H9 (cell line): ENCODE measurements at regions not wholly inside any gene's neighbourhood (a gene's known extent, or its start where the extent isn't known, plus 50 kb on each side); places are given as distances from the start of the nearest gene placed in this dataset.

ENCODE experiments used
- DNase-seq: peaks from one replicate; pipeline ENCODE4 v3.0.0-alpha.2; 2017
- H2AFZ ChIP-seq: one replicate; pipeline ENCODE4 v1.6.1; 2013; ENCODE audit warnings: mild to moderate bottlenecking, low read length, control low read depth, moderate library complexity
- H2AK5ac ChIP-seq: 2 replicates; pipeline ENCODE4 v1.6.1; 2013; ENCODE audit warnings: low read length, control low read depth, mixed read lengths; ENCODE audit not compliant: insufficient read length
- H2BK120ac ChIP-seq: one replicate; pipeline ENCODE4 v1.6.1; 2013; ENCODE audit warnings: low read depth, mild to moderate bottlenecking, low read length, control low read depth, inconsistent platforms; ENCODE audit not compliant: poor library complexity, severe bottlenecking
- H2BK12ac ChIP-seq: 2 replicates; pipeline ENCODE4 v1.6.1; 2013; ENCODE audit warnings: low read length, control low read depth, mixed read lengths, low read depth; ENCODE audit not compliant: insufficient read length
- H2BK15ac ChIP-seq: 2 replicates; pipeline ENCODE4 v1.6.1; 2013; ENCODE audit warnings: low read depth, low read length, control low read depth
- H2BK20ac ChIP-seq: one replicate; pipeline ENCODE4 v1.6.1; 2013; ENCODE audit warnings: low read depth, mild to moderate bottlenecking, low read length, control low read depth, inconsistent platforms; ENCODE audit not compliant: poor library complexity, severe bottlenecking
- H2BK5ac ChIP-seq: 2 replicates; pipeline ENCODE4 v1.6.1; 2013; ENCODE audit warnings: low read length, control low read depth, mixed read lengths; ENCODE audit not compliant: insufficient read length
- H3K14ac ChIP-seq: 2 replicates; pipeline ENCODE4 v1.6.1; 2013; ENCODE audit warnings: low read length, control low read depth; ENCODE audit not compliant: insufficient read depth
- H3K18ac ChIP-seq: 2 replicates; pipeline ENCODE4 v1.6.1; 2013; ENCODE audit warnings: low read depth, mild to moderate bottlenecking, mixed read lengths, low read length, control low read depth; ENCODE audit not compliant: insufficient read length
- H3K23ac ChIP-seq: 2 replicates; pipeline ENCODE4 v1.6.1; 2013; ENCODE audit warnings: low read length, control low read depth, mixed read lengths, low read depth; ENCODE audit not compliant: insufficient read length
- H3K23me2 ChIP-seq: 2 replicates; pipeline ENCODE4 v1.6.1; 2013; ENCODE audit warnings: low read depth, mild to moderate bottlenecking, mixed read lengths, low read length, control low read depth; ENCODE audit not compliant: insufficient read length, poor library complexity, severe bottlenecking
- H3K27ac ChIP-seq: 2 replicates; pipeline ENCODE4 v1.5.1; 2013; ENCODE audit warnings: low read length, control low read depth, mixed read lengths, low read depth; ENCODE audit not compliant: insufficient read length
- H3K27me3 ChIP-seq: 2 replicates; pipeline ENCODE4 v1.6.1; 2013; ENCODE audit warnings: low read length, control low read depth, inconsistent platforms; ENCODE audit not compliant: insufficient read depth
- H3K4ac ChIP-seq: 2 replicates; pipeline ENCODE4 v1.6.1; 2013; ENCODE audit warnings: low read depth, mild to moderate bottlenecking, control low read depth, inconsistent platforms, low read length, moderate library complexity
- H3K4me1 ChIP-seq: 2 replicates; pipeline ENCODE4 v1.6.1; 2013; ENCODE audit warnings: low read length, control low read depth, inconsistent platforms; ENCODE audit not compliant: insufficient read depth
- H3K4me2 ChIP-seq: 2 replicates; pipeline ENCODE4 v1.6.1; 2013; ENCODE audit warnings: low read length, control low read depth, mixed read lengths; ENCODE audit not compliant: insufficient read length, insufficient read depth
- H3K56ac ChIP-seq: 2 replicates; pipeline ENCODE4 v1.6.1; 2013; ENCODE audit warnings: low read depth, mild to moderate bottlenecking, mixed read lengths, low read length, control low read depth; ENCODE audit not compliant: insufficient read length
- H3K79me1 ChIP-seq: 2 replicates; pipeline ENCODE4 v1.6.1; 2013; ENCODE audit warnings: low read depth, mild to moderate bottlenecking, moderate library complexity, low read length, control low read depth, inconsistent platforms; ENCODE audit not compliant: insufficient read depth, poor library complexity, severe bottlenecking
- H3K79me2 ChIP-seq: 2 replicates; pipeline ENCODE4 v1.6.1; 2013; ENCODE audit warnings: low read length, control low read depth, inconsistent platforms; ENCODE audit not compliant: insufficient read depth
- H3K9ac ChIP-seq: 2 replicates; pipeline ENCODE4 v1.6.1; 2013; ENCODE audit warnings: low read length, control low read depth, mixed read lengths; ENCODE audit not compliant: insufficient read length; ENCODE audit errors: extremely low read depth
- H3K9me3 ChIP-seq: one replicate; pipeline ENCODE4 v1.6.1; 2013; ENCODE audit warnings: low read depth, low read length, inconsistent platforms; ENCODE audit not compliant: control insufficient read depth
- H3T11ph ChIP-seq: one replicate; pipeline ENCODE4 v1.6.1; 2013; ENCODE audit warnings: mild to moderate bottlenecking, low read length, control low read depth, inconsistent platforms
- H4K20me1 ChIP-seq: one replicate; pipeline ENCODE4 v1.6.1; 2013; ENCODE audit not compliant: control insufficient read depth, insufficient read length, insufficient read depth
- H4K5ac ChIP-seq: 2 replicates; pipeline ENCODE4 v1.6.1; 2013; ENCODE audit warnings: low read depth, mild to moderate bottlenecking, mixed read lengths, low read length, control low read depth; ENCODE audit not compliant: insufficient read length
- H4K8ac ChIP-seq: replicated peaks from 2 replicates; pipeline ENCODE4 v1.6.1; 2013; ENCODE audit warnings: low read length, control low read depth, mixed read lengths, low read depth; ENCODE audit not compliant: insufficient read length
- H4K91ac ChIP-seq: 2 replicates; pipeline ENCODE4 v1.6.1; 2013; ENCODE audit warnings: low read depth, mild to moderate bottlenecking, moderate library complexity, mixed read lengths, low read length, control low read depth; ENCODE audit not compliant: insufficient read length
- H3K27ac Mint-ChIP-seq, 3 experiments: 2 replicates in 2 of 3; 3 replicates in 1 of 3; pipeline ENCODE4 v1.8.0; 2020 to 2021; ENCODE audit warnings: mixed read lengths in 3 of 3, mild to moderate bottlenecking in 1 of 3, moderate library complexity in 1 of 3
- H3K27me3 Mint-ChIP-seq: 2 replicates; pipeline ENCODE4 v1.8.0; 2021; ENCODE audit warnings: low read depth, mild to moderate bottlenecking, moderate library complexity, mixed read lengths
- H3K36me3 Mint-ChIP-seq, 3 experiments: 2 replicates in 2 of 3; 3 replicates in 1 of 3; pipeline ENCODE4 v1.8.0; 2020 to 2021; ENCODE audit warnings: low read depth in 3 of 3, mixed read lengths in 3 of 3; ENCODE audit not compliant: insufficient read depth in 1 of 3
- H3K4me1 Mint-ChIP-seq, 2 experiments: 2 replicates each; pipeline ENCODE4 v1.8.0; 2020; ENCODE audit warnings: mixed read lengths in 2 of 2
- H3K4me3 Mint-ChIP-seq, 2 experiments: 2 replicates in 1 of 2; 3 replicates in 1 of 2; pipeline ENCODE4 v1.8.0; 2020 to 2021; ENCODE audit warnings: mild to moderate bottlenecking in 2 of 2, mixed read lengths in 2 of 2, moderate library complexity in 1 of 2
- H3K9me3 Mint-ChIP-seq, 2 experiments: 2 replicates in 1 of 2; 3 replicates in 1 of 2; pipeline ENCODE4 v1.8.0; 2020; ENCODE audit warnings: mild to moderate bottlenecking in 2 of 2, mixed read lengths in 2 of 2, moderate library complexity in 1 of 2
- CTCF ChIP-seq: fragments of 200-600 bp; sonication (generic); conservative IDR thresholded peaks from 3 replicates; pipeline ENCODE4 v1.8.0; 2021; ENCODE audit warnings: antibody characterized with exemption, mild to moderate bottlenecking
- WGBS: extraction: QIAGEN DNeasy Blood & Tissue Kit; methylation state at CpG from one replicate; pipeline ENCODE4 v1.1.7; 2013; ENCODE audit warnings: missing lambda C conversion rate, low lambda C conversion rate, mixed read lengths; ENCODE audit not compliant: insufficient read length; ENCODE audit errors: extremely low coverage; 5-methylcytosine and 5-hydroxymethylcytosine counted together

GRCh38 chrX:100478714-100479306, 68.7 kb upstream of the PCDH19 start:
- no peak overlapping the region for H2BK5ac ChIP-seq
- WGBS = no CpG with 5 or more reads among the region's 1 CpG
- H3T11ph ChIP-seq = no peak overlapping the region
- no peaks in the 10 kb centered on the region for H3K79me1 ChIP-seq
- H3K4me2 ChIP-seq = no peak overlapping the region
- no peak overlapping the region for H3K18ac ChIP-seq
- no peak overlapping the region for H3K23ac ChIP-seq
- no peaks in the 10 kb centered on the region for H3K27me3 ChIP-seq
- H4K91ac ChIP-seq = no peak overlapping the region
- Mint-ChIP-seq H3K36me3 (no peaks in the 10 kb centered on the region; a peak in 2 of 7 replicates), H3K27ac (no peak overlapping the region), H3K4me3 (no peak overlapping the region), H3K4me1 (peaks cover 0 to 3% of the 10 kb centered on the region in 2 experiments; a peak in 2 of 4 replicates), H3K27me3 (peaks cover 2% of the 10 kb centered on the region), H3K9me3 (peaks cover 0 to 56% of the 10 kb centered on the region in 2 experiments; a peak in 4 of 5 replicates)
- no peak overlapping the region for H3K14ac ChIP-seq
- no peak overlapping the region for H3K56ac ChIP-seq
- H3K23me2 ChIP-seq = no peaks in the 10 kb centered on the region
- no peak overlapping the region for H3K27ac ChIP-seq
- H4K20me1 ChIP-seq = no peaks in the 10 kb centered on the region
- H2BK120ac ChIP-seq = no peak overlapping the region
- H2AK5ac ChIP-seq = no peak overlapping the region
- H2BK15ac ChIP-seq = no peak overlapping the region
- H4K5ac ChIP-seq = no peak overlapping the region
- TF ChIP-seq CTCF = no peak
- H3K9ac ChIP-seq = no peak overlapping the region
- no peak overlapping the region for H2BK20ac ChIP-seq
- H2BK12ac ChIP-seq = no peak overlapping the region
- no peaks in the 10 kb centered on the region for H3K79me2 ChIP-seq
- no peak overlapping the region for H2AFZ ChIP-seq
- H3K4ac ChIP-seq = no peak overlapping the region
- no peaks in the 10 kb centered on the region for H3K4me1 ChIP-seq
- DNase-seq = no peak
- H3K9me3 ChIP-seq = no peaks in the 10 kb centered on the region
- H4K8ac ChIP-seq = no peak overlapping the region
